ENCODE measurements at regions not wholly inside any gene's neighbourhood (a gene's known extent, or its start where the extent isn't known, plus 50 kb on each side); places are given as distances from the start of the nearest gene placed in this dataset.

- H3K9me3 ChIP-seq (ENCODE audit: control insufficient read depth in 1 of 2, low read length in 2 of 2): no peaks in the 10 kb centered on the region
- Mint-ChIP-seq H3K36me3 (no peaks in the 10 kb centered on the region), H3K4me3 (no peak overlapping the region), H3K27ac (no peak overlapping the region), H3K9me3 (no peaks in the 10 kb centered on the region), H3K4me1 (no peaks in the 10 kb centered on the region), H3K27me3 (peaks cover 0 to 2% of the 10 kb centered on the region in 2 donors)
- H3K36me3 ChIP-seq (ENCODE audit: insufficient read depth, low read length): no peaks in the 10 kb centered on the region
- H3K4me1 ChIP-seq (ENCODE audit: insufficient read depth, low read length): no peaks in the 10 kb centered on the region
- H3K4me3 ChIP-seq (ENCODE audit: low read length in 2 of 2): no peak overlapping the region
- no peak overlapping the region for H3K27ac ChIP-seq (ENCODE audit: low read depth, low read length)
- POLR2A ChIA-PET (ENCODE audit: partially characterized antibody): no interaction called here
- H3K27me3 ChIP-seq (ENCODE audit: insufficient read depth, low read length): no peaks in the 10 kb centered on the region
- intact Hi-C loops (cut with micrococcal nuclease): no loop called here
- DNase-seq: no peak
- CTCF ChIA-PET (ENCODE audit: partially characterized antibody): no interaction called here
Measured at GRCh38 chr5:167832609-167833008, 458.8 kb upstream of the WWC1 start.

- Histone ChIP-seq H3K4me3 (ENCODE audit: low read length in 2 of 2) (no peak overlapping the region), H3K27ac (ENCODE audit: low read depth, low read length) (no peak overlapping the region), H3K36me3 (ENCODE audit: insufficient read depth, low read length) (no peaks in the 10 kb centered on the region), H3K4me1 (ENCODE audit: insufficient read depth, low read length) (no peaks in the 10 kb centered on the region), H3K27me3 (ENCODE audit: insufficient read depth, low read length) (no peaks in the 10 kb centered on the region), H3K9me3 (ENCODE audit: control insufficient read depth in 1 of 2, low read length in 2 of 2) (no peaks in the 10 kb centered on the region)
- no peak for DNase-seq
- Mint-ChIP-seq H3K4me3 (no peak overlapping the region), H3K9me3 (no peaks in the 10 kb centered on the region), H3K27me3 (peaks cover 0 to 2% of the 10 kb centered on the region in 2 donors), H3K27ac (no peak overlapping the region), H3K36me3 (no peaks in the 10 kb centered on the region), H3K4me1 (no peaks in the 10 kb centered on the region)
- intact Hi-C loops (cut with micrococcal nuclease): no loop called here
- CTCF ChIA-PET (ENCODE audit: partially characterized antibody): no interaction called here
- POLR2A ChIA-PET (ENCODE audit: partially characterized antibody): no interaction called here
Measured at GRCh38 chr5:167833456-167833855, 458.0 kb upstream of the WWC1 start.

- Mint-ChIP-seq H3K36me3 (no peaks in the 10 kb centered on the region), H3K4me1 (no peaks in the 10 kb centered on the region)
Measured at GRCh38 chr5:167835146-167835545, 456.3 kb upstream of the WWC1 start.

GRCh38 chr5:167837127-167837526 lies 454.3 kb upstream of the WWC1 start:
- H3K4me3 ChIP-seq (ENCODE audit: low read length in 2 of 2): no peak overlapping the region
- Mint-ChIP-seq H3K36me3 (no peaks in the 10 kb centered on the region), H3K4me1 (no peaks in the 10 kb centered on the region), H3K9me3 (peaks cover 0 to 2% (median 0%) of the 10 kb centered on the region in 8 donors), H3K27ac (no peak overlapping the region), H3K27me3 (peaks cover 0 to 2% of the 10 kb centered on the region in 2 donors), H3K4me3 (no peak overlapping the region)
- intact Hi-C loops (cut with micrococcal nuclease): no loop called here
- H3K9me3 ChIP-seq (ENCODE audit: control insufficient read depth in 1 of 2, low read length in 2 of 2): no peaks in the 10 kb centered on the region
- no peaks in the 10 kb centered on the region for H3K27me3 ChIP-seq (ENCODE audit: insufficient read depth, low read length)
- H3K27ac ChIP-seq (ENCODE audit: low read depth, low read length): no peak overlapping the region
- no peak for DNase-seq
- no peaks in the 10 kb centered on the region for H3K4me1 ChIP-seq (ENCODE audit: insufficient read depth, low read length)
- POLR2A ChIA-PET (ENCODE audit: partially characterized antibody): no interaction called here
- H3K36me3 ChIP-seq (ENCODE audit: insufficient read depth, low read length): no peaks in the 10 kb centered on the region
- CTCF ChIA-PET (ENCODE audit: partially characterized antibody): no interaction called here

More at GRCh38 chr5:167835146-167835545, 456.3 kb upstream of the WWC1 start:
- Histone ChIP-seq H3K9me3 (ENCODE audit: control insufficient read depth in 1 of 2, low read length in 2 of 2) (no peaks in the 10 kb centered on the region), H3K4me3 (ENCODE audit: low read length in 2 of 2) (no peak overlapping the region), H3K36me3 (ENCODE audit: insufficient read depth, low read length) (no peaks in the 10 kb centered on the region), H3K27me3 (ENCODE audit: insufficient read depth, low read length) (no peaks in the 10 kb centered on the region), H3K27ac (ENCODE audit: low read depth, low read length) (no peak overlapping the region), H3K4me1 (ENCODE audit: insufficient read depth, low read length) (no peaks in the 10 kb centered on the region)
- ChIA-PET POLR2A (ENCODE audit: partially characterized antibody) (no interaction called here), CTCF (ENCODE audit: partially characterized antibody) (no interaction called here)
- no peaks in the 10 kb centered on the region for H3K9me3 Mint-ChIP-seq
- H3K4me3 Mint-ChIP-seq: no peak overlapping the region
- peaks cover 0 to 2% of the 10 kb centered on the region in 2 donors for H3K27me3 Mint-ChIP-seq
- intact Hi-C loops (cut with micrococcal nuclease): no loop called here
- no peak overlapping the region for H3K27ac Mint-ChIP-seq
- DNase-seq: no peak

- H3K27me3 ChIP-seq (ENCODE audit: insufficient read depth, low read length): no peaks in the 10 kb centered on the region
- DNase-seq: no peak
- H3K4me3 ChIP-seq (ENCODE audit: low read length in 2 of 2): no peak overlapping the region
- no peaks in the 10 kb centered on the region for H3K4me1 ChIP-seq (ENCODE audit: insufficient read depth, low read length)
- Mint-ChIP-seq H3K27ac (no peak overlapping the region), H3K4me3 (no peak overlapping the region), H3K9me3 (peaks cover 0 to 4% (median 0%) of the 10 kb centered on the region in 8 donors), H3K4me1 (no peaks in the 10 kb centered on the region), H3K36me3 (no peaks in the 10 kb centered on the region), H3K27me3 (no peaks in the 10 kb centered on the region)
- H3K36me3 ChIP-seq (ENCODE audit: insufficient read depth, low read length): no peaks in the 10 kb centered on the region
- intact Hi-C loops (cut with micrococcal nuclease): no loop called here
- POLR2A ChIA-PET (ENCODE audit: partially characterized antibody): no interaction called here
- CTCF ChIA-PET (ENCODE audit: partially characterized antibody): no interaction called here
- H3K9me3 ChIP-seq (ENCODE audit: control insufficient read depth in 1 of 2, low read length in 2 of 2): no peaks in the 10 kb centered on the region
- no peak overlapping the region for H3K27ac ChIP-seq (ENCODE audit: low read depth, low read length)
Measured at GRCh38 chr5:167839065-167839464, 452.4 kb upstream of the WWC1 start.

GRCh38 chr5:167840527-167841130 lies 450.8 kb upstream of the WWC1 start:
- H3K4me1 ChIP-seq (ENCODE audit: insufficient read depth, low read length): no peaks in the 10 kb centered on the region
- no peaks in the 10 kb centered on the region for H3K36me3 Mint-ChIP-seq
- peaks cover 0 to 5% (median 0%) of the 10 kb centered on the region in 8 donors for H3K9me3 Mint-ChIP-seq
- no peaks in the 10 kb centered on the region for H3K36me3 ChIP-seq (ENCODE audit: insufficient read depth, low read length)
- no peak overlapping the region for H3K27ac Mint-ChIP-seq
- H3K27me3 Mint-ChIP-seq: no peaks in the 10 kb centered on the region
- H3K27ac ChIP-seq (ENCODE audit: low read depth, low read length): no peak overlapping the region
- POLR2A ChIA-PET (ENCODE audit: partially characterized antibody): no interaction called here
- CTCF ChIA-PET (ENCODE audit: partially characterized antibody): no interaction called here
- no peak overlapping the region for H3K4me3 ChIP-seq (ENCODE audit: low read length in 2 of 2)
- no peak for DNase-seq
- H3K9me3 ChIP-seq (ENCODE audit: control insufficient read depth in 1 of 2, low read length in 2 of 2): no peaks in the 10 kb centered on the region
- no peaks in the 10 kb centered on the region for H3K4me1 Mint-ChIP-seq
- no peak overlapping the region for H3K4me3 Mint-ChIP-seq
- H3K27me3 ChIP-seq (ENCODE audit: insufficient read depth, low read length): no peaks in the 10 kb centered on the region
- intact Hi-C loops (cut with micrococcal nuclease): no loop called here

GRCh38 chr5:167843881-167844572 lies 447.4 kb upstream of the WWC1 start:
- CTCF ChIA-PET (ENCODE audit: partially characterized antibody): no interaction called here
- Mint-ChIP-seq H3K9me3 (peaks cover 0 to 5% (median 4%) of the 10 kb centered on the region in 8 donors), H3K4me1 (no peaks in the 10 kb centered on the region), H3K27ac (no peak overlapping the region), H3K4me3 (no peak overlapping the region), H3K36me3 (no peaks in the 10 kb centered on the region), H3K27me3 (no peaks in the 10 kb centered on the region)
- DNase-seq: no peak
- Histone ChIP-seq H3K27me3 (ENCODE audit: insufficient read depth, low read length) (no peaks in the 10 kb centered on the region), H3K36me3 (ENCODE audit: insufficient read depth, low read length) (no peaks in the 10 kb centered on the region), H3K9me3 (ENCODE audit: control insufficient read depth in 1 of 2, low read length in 2 of 2) (no peaks in the 10 kb centered on the region), H3K27ac (ENCODE audit: low read depth, low read length) (no peak overlapping the region), H3K4me1 (ENCODE audit: insufficient read depth, low read length) (no peaks in the 10 kb centered on the region), H3K4me3 (ENCODE audit: low read length in 2 of 2) (no peak overlapping the region)
- intact Hi-C loops (cut with micrococcal nuclease): no loop called here
- POLR2A ChIA-PET (ENCODE audit: partially characterized antibody): no interaction called here

Data from CD4-positive, alpha-beta memory T cell (primary cell).